Lung (tissue), 11 donors: ENCODE measurements at regions not wholly inside any gene's neighbourhood (a gene's known extent, or its start where the extent isn't known, plus 50 kb on each side); places are given as distances from the start of the nearest gene placed in this dataset.

ENCODE experiments used
- ATAC-seq: fragments of 200-7000 bp; cut with Tn5 transposase; one replicate; pipeline ENCODE4 v1.9.1; 2020; ENCODE audit warnings: moderate number of reproducible peaks; ENCODE audit not compliant: insufficient read depth, low FRiP score
- DNase-seq, 3 donors: peaks; one replicate each; pipeline ENCODE4 v3.0.0-alpha.2; 2013 to 2017
- H3K27ac ChIP-seq, 2 donors: one replicate each; pipeline ENCODE4 v1.5.1; 2013; ENCODE audit warnings: mild to moderate bottlenecking in 2 of 2, moderate library complexity in 2 of 2, control low read depth in 1 of 2, inconsistent platforms in 1 of 2, low read depth in 1 of 2, low read length in 1 of 2
- H3K27me3 ChIP-seq, 3 donors: one replicate each; pipeline ENCODE4 v1.5.1; 2013; ENCODE audit warnings: low read length in 2 of 3; ENCODE audit not compliant: control insufficient read depth in 3 of 3, insufficient read depth in 3 of 3
- H3K36me3 ChIP-seq, 4 donors: one replicate each; pipeline ENCODE4 v1.5.1; 2013; ENCODE audit warnings: low read length in 4 of 4, mild to moderate bottlenecking in 1 of 4, moderate library complexity in 1 of 4; ENCODE audit not compliant: control insufficient read depth in 4 of 4, insufficient read depth in 4 of 4
- H3K4me1 ChIP-seq, 5 donors: one replicate each; pipeline ENCODE4 v1.5.1; 2013; ENCODE audit warnings: low read length in 5 of 5, mild to moderate bottlenecking in 2 of 5, moderate library complexity in 1 of 5; ENCODE audit not compliant: control insufficient read depth in 5 of 5, insufficient read depth in 5 of 5
- H3K4me3 ChIP-seq: one replicate; pipeline ENCODE4 v1.5.1; 2013; ENCODE audit warnings: mild to moderate bottlenecking, control low read depth, moderate library complexity
- H3K9ac ChIP-seq, 2 donors: one replicate each; pipeline ENCODE4 v1.5.1; 2013; ENCODE audit warnings: low read length in 2 of 2, control low read depth in 1 of 2; ENCODE audit not compliant: insufficient read depth in 1 of 2
- H3K9me3 ChIP-seq, 4 donors: one replicate each; pipeline ENCODE4 v1.5.1; 2013; ENCODE audit warnings: low read length in 3 of 4, mild to moderate bottlenecking in 1 of 4, moderate library complexity in 1 of 4; ENCODE audit not compliant: control insufficient read depth in 4 of 4, insufficient read depth in 3 of 4
- CTCF ChIP-seq: IDR thresholded peaks from 2 replicates; pipeline ENCODE4 v1.5.1; 2012; ENCODE audit warnings: mild to moderate bottlenecking; ENCODE audit errors: control extremely low read depth, extremely low read depth
- WGBS, 2 donors: extraction: QIAGEN DNeasy Blood & Tissue Kit; methylation state at CpG; one replicate each; pipeline ENCODE4 v1.1.7; 2013; 5-methylcytosine and 5-hydroxymethylcytosine counted together
- donor health status: control.
- donor health status: control.
- donor health status: Bipolar disorder and iron deficiency.
- donor health status: healthy.
- donor health status: DM: yes; HTN: yes; CAD: no.

GRCh38 chr17:53934931-53935330 is 112.2 kb downstream of the KIF2B start:
- Histone ChIP-seq H3K9ac (no peak overlapping the region), H3K36me3 (no peaks in the 10 kb centered on the region), H3K27ac (no peak overlapping the region), H3K4me3 (no peak overlapping the region), H3K27me3 (no peaks in the 10 kb centered on the region), H3K4me1 (no peaks in the 10 kb centered on the region), H3K9me3 (no peaks in the 10 kb centered on the region)
- ATAC-seq (no peak), DNase-seq (no peak)
- TF ChIP-seq CTCF = no peak
- 80 to 84% methylated on average over 2 of the region's 2 CpGs for WGBS, 2 donors

GRCh38 chr17:53941231-53941630 is 118.5 kb downstream of the KIF2B start:
- H3K4me3 ChIP-seq = no peak overlapping the region
- ATAC-seq = no peak
- H3K27ac ChIP-seq = no peak overlapping the region
- H3K4me1 ChIP-seq = no peaks in the 10 kb centered on the region
- H3K9ac ChIP-seq = no peak overlapping the region
- no peaks in the 10 kb centered on the region for H3K36me3 ChIP-seq
- no peak for DNase-seq
- no peak for TF ChIP-seq CTCF
- H3K27me3 ChIP-seq = no peaks in the 10 kb centered on the region
- no peaks in the 10 kb centered on the region for H3K9me3 ChIP-seq

GRCh38 chr17:53942436-53942835 is 119.7 kb downstream of the KIF2B start:
- no peak overlapping the region for H3K9ac ChIP-seq
- no peaks in the 10 kb centered on the region for H3K9me3 ChIP-seq
- no peak overlapping the region for H3K27ac ChIP-seq
- no peak overlapping the region for H3K4me3 ChIP-seq
- no peak for TF ChIP-seq CTCF
- H3K36me3 ChIP-seq = no peaks in the 10 kb centered on the region
- no peaks in the 10 kb centered on the region for H3K4me1 ChIP-seq
- no peaks in the 10 kb centered on the region for H3K27me3 ChIP-seq
- DNase-seq (no peak), ATAC-seq (no peak)
- WGBS, 2 donors = 45 to 70% methylated on average over 1 of the region's 1 CpG

- 84 to 94% methylated on average over 2 of the region's 2 CpGs for WGBS, 2 donors
- ATAC-seq = no peak
- no peaks in the 10 kb centered on the region for H3K9me3 ChIP-seq
These were observed 120.2 kb downstream of the KIF2B start for GRCh38 chr17:53942898-53943297.

More at GRCh38 chr17:53942898-53943297, 120.2 kb downstream of the KIF2B start:
- TF ChIP-seq CTCF = no peak
- H3K27ac ChIP-seq = no peak overlapping the region
- H3K36me3 ChIP-seq = no peaks in the 10 kb centered on the region
- H3K4me1 ChIP-seq = no peaks in the 10 kb centered on the region
- H3K4me3 ChIP-seq = no peak overlapping the region
- no peak for DNase-seq
- H3K27me3 ChIP-seq = no peaks in the 10 kb centered on the region
- no peak overlapping the region for H3K9ac ChIP-seq
